ENCODE measurements at regions not wholly inside any gene's neighbourhood (a gene's known extent, or its start where the extent isn't known, plus 50 kb on each side); places are given as distances from the start of the nearest gene placed in this dataset.

GRCh38 chr18:41853280-41853679 lies 101.8 kb upstream of the PIK3C3 start:
- Histone ChIP-seq H3K36me3 (ENCODE audit: control insufficient read depth, insufficient read depth, low read length) (no peaks in the 10 kb centered on the region), H3K27me3 (ENCODE audit: control insufficient read depth, insufficient read depth, low read length) (no peaks in the 10 kb centered on the region), H3K4me3 (ENCODE audit: low read depth, low read length) (no peak overlapping the region)
- DNase-seq (ENCODE audit: low read depth) (no peak), FAIRE-seq (no peak)
- TF ChIP-seq CTCF (IDR thresholded peaks at IDR 0.05; ENCODE audit: insufficient read depth, low read length, severe bottlenecking) = no peak

- TF ChIP-seq CTCF (IDR thresholded peaks at IDR 0.05; ENCODE audit: insufficient read depth, low read length, severe bottlenecking) = no peak
- Histone ChIP-seq H3K27me3 (ENCODE audit: control insufficient read depth, insufficient read depth, low read length) (no peaks in the 10 kb centered on the region), H3K36me3 (ENCODE audit: control insufficient read depth, insufficient read depth, low read length) (no peaks in the 10 kb centered on the region), H3K4me3 (ENCODE audit: low read depth, low read length) (no peak overlapping the region)
- peak; percentile 24 for DNase-seq (ENCODE audit: low read depth)
- FAIRE-seq = no peak
These were observed 104.3 kb upstream of the PIK3C3 start for GRCh38 chr18:41850781-41851180.

- DNase-seq (ENCODE audit: low read depth) (no peak), FAIRE-seq (no peak)
- H3K36me3 ChIP-seq (ENCODE audit: control insufficient read depth, insufficient read depth, low read length) = no peaks in the 10 kb centered on the region
- no peaks in the 10 kb centered on the region for H3K27me3 ChIP-seq (ENCODE audit: control insufficient read depth, insufficient read depth, low read length)
- TF ChIP-seq CTCF (IDR thresholded peaks at IDR 0.05; ENCODE audit: insufficient read depth, low read length, severe bottlenecking) = no peak
- no peak overlapping the region for H3K4me3 ChIP-seq (ENCODE audit: low read depth, low read length)
These were observed 105.4 kb upstream of the PIK3C3 start for GRCh38 chr18:41849632-41850031.

- no peaks in the 10 kb centered on the region for H3K36me3 ChIP-seq (ENCODE audit: control insufficient read depth, insufficient read depth, low read length)
- no peaks in the 10 kb centered on the region for H3K27me3 ChIP-seq (ENCODE audit: control insufficient read depth, insufficient read depth, low read length)
- no peak overlapping the region for H3K4me3 ChIP-seq (ENCODE audit: low read depth, low read length)
- peak; percentile 42 for DNase-seq (ENCODE audit: low read depth)
- no peak for TF ChIP-seq CTCF (IDR thresholded peaks at IDR 0.05; ENCODE audit: insufficient read depth, low read length, severe bottlenecking)
- no peak for FAIRE-seq
These were observed 109.5 kb upstream of the PIK3C3 start for GRCh38 chr18:41845563-41845962.

GRCh38 chr18:41842886-41843285 lies 112.1 kb upstream of the PIK3C3 start:
- no peak for TF ChIP-seq CTCF (IDR thresholded peaks at IDR 0.05; ENCODE audit: insufficient read depth, low read length, severe bottlenecking)
- H3K4me3 ChIP-seq (ENCODE audit: low read depth, low read length) = no peak overlapping the region
- no peaks in the 10 kb centered on the region for H3K27me3 ChIP-seq (ENCODE audit: control insufficient read depth, insufficient read depth, low read length)
- DNase-seq (ENCODE audit: low read depth) = peak; percentile 49
- no peaks in the 10 kb centered on the region for H3K36me3 ChIP-seq (ENCODE audit: control insufficient read depth, insufficient read depth, low read length)
- FAIRE-seq = no peak

Data from bronchial epithelial cell (primary cell).